Neuronal stem cell (in vitro differentiated cells): ENCODE measurements at regions not wholly inside any gene's neighbourhood (a gene's known extent, or its start where the extent isn't known, plus 50 kb on each side); places are given as distances from the start of the nearest gene placed in this dataset.

Experiments used
- DNase-seq: peaks from one replicate; pipeline ENCODE4 v3.0.0-alpha.2; 2013; ENCODE audit warnings: low spot score
- H2AFZ ChIP-seq: one replicate; pipeline ENCODE4 v1.6.1; 2013; ENCODE audit warnings: mild to moderate bottlenecking, low read length, inconsistent platforms
- H2AK5ac ChIP-seq: 2 replicates; pipeline ENCODE4 v1.6.1; 2013; ENCODE audit warnings: low read depth, mild to moderate bottlenecking, inconsistent platforms, low read length, moderate library complexity, mixed read lengths
- H2BK120ac ChIP-seq: 2 replicates; pipeline ENCODE4 v1.6.1; 2013; ENCODE audit warnings: low read depth, mild to moderate bottlenecking, inconsistent platforms, low read length, moderate library complexity, mixed read lengths
- H2BK12ac ChIP-seq: one replicate; pipeline ENCODE4 v1.6.1; 2013; ENCODE audit warnings: low read length, inconsistent platforms
- H2BK15ac ChIP-seq: 2 replicates; pipeline ENCODE4 v1.6.1; 2013; ENCODE audit warnings: mild to moderate bottlenecking, low read length, inconsistent platforms, mixed read lengths
- H2BK5ac ChIP-seq: one replicate; pipeline ENCODE4 v1.6.1; 2013; ENCODE audit warnings: inconsistent platforms, mild to moderate bottlenecking, low read length, moderate library complexity
- H3K14ac ChIP-seq: one replicate; pipeline ENCODE4 v1.6.1; 2013; ENCODE audit warnings: low read length, inconsistent platforms
- H3K18ac ChIP-seq: 2 replicates; pipeline ENCODE4 v1.6.1; 2013; ENCODE audit warnings: low read length, inconsistent platforms
- H3K23ac ChIP-seq: 2 replicates; pipeline ENCODE4 v1.6.1; 2013; ENCODE audit warnings: low read depth, mild to moderate bottlenecking, mixed read lengths, low read length, inconsistent platforms; ENCODE audit not compliant: poor library complexity
- H3K27ac ChIP-seq: replicated peaks from 3 replicates; pipeline ENCODE4 v1.5.1; 2013; ENCODE audit warnings: low read length, inconsistent platforms
- H3K27me3 ChIP-seq, 3 experiments: 2 replicates each; pipeline ENCODE4 v1.6.1; 2013; ENCODE audit warnings: low read length in 3 of 3, mild to moderate bottlenecking in 2 of 3, inconsistent platforms in 1 of 3, low read depth in 1 of 3, mixed read lengths in 1 of 3, moderate library complexity in 1 of 3; ENCODE audit not compliant: control insufficient read depth in 3 of 3, insufficient read depth in 3 of 3
- H3K36me3 ChIP-seq, 2 donors: replicated peaks in 1 of 2; 2 replicates each; pipeline ENCODE4 v1.6.1; 2013; ENCODE audit warnings: low read length in 2 of 2; ENCODE audit not compliant: control insufficient read depth in 2 of 2, insufficient read depth in 2 of 2
- H3K4ac ChIP-seq: 2 replicates; pipeline ENCODE4 v1.6.1; 2013; ENCODE audit warnings: inconsistent platforms, mild to moderate bottlenecking, low read length, moderate library complexity
- H3K4me1 ChIP-seq, 2 donors: 1 replicate in 1 of 2; 2 replicates in 1 of 2; pipeline ENCODE4 v1.6.1; 2013; ENCODE audit warnings: low read length in 2 of 2, low read depth in 1 of 2; ENCODE audit not compliant: control insufficient read depth in 2 of 2, insufficient read depth in 1 of 2
- H3K4me2 ChIP-seq: one replicate; pipeline ENCODE4 v1.6.1; 2013; ENCODE audit warnings: mild to moderate bottlenecking, low read length, inconsistent platforms; ENCODE audit not compliant: insufficient read depth, poor library complexity, severe bottlenecking
- H3K4me3 ChIP-seq, 2 donors: 2 replicates each; pipeline ENCODE4 v1.5.1; 2013; ENCODE audit warnings: low read length in 2 of 2, mild to moderate bottlenecking in 2 of 2, inconsistent platforms in 1 of 2, moderate library complexity in 1 of 2
- H3K79me1 ChIP-seq: one replicate; pipeline ENCODE4 v1.6.1; 2013; ENCODE audit warnings: low read depth, mild to moderate bottlenecking, inconsistent platforms, low read length, moderate library complexity
- H3K9ac ChIP-seq: one replicate; pipeline ENCODE4 v1.6.1; 2013; ENCODE audit warnings: mild to moderate bottlenecking, low read depth, low read length, inconsistent platforms; ENCODE audit not compliant: poor library complexity
- H3K9me3 ChIP-seq, 2 donors: replicated peaks in 1 of 2; 2 replicates each; pipeline versions ENCODE3 to v1.6.1; 2013; ENCODE audit warnings: low read length in 2 of 2, mild to moderate bottlenecking in 2 of 2, inconsistent platforms in 1 of 2, low read depth in 1 of 2, mixed read lengths in 1 of 2, moderate library complexity in 1 of 2; ENCODE audit not compliant: control insufficient read depth in 2 of 2, insufficient read depth in 1 of 2
- H4K8ac ChIP-seq: one replicate; pipeline ENCODE4 v1.6.1; 2013; ENCODE audit warnings: low read depth, mild to moderate bottlenecking, inconsistent platforms, low read length, moderate library complexity
- H4K91ac ChIP-seq: one replicate; pipeline ENCODE4 v1.6.1; 2013; ENCODE audit warnings: low read length, low read depth, mild to moderate bottlenecking, inconsistent platforms; ENCODE audit not compliant: poor library complexity
- WGBS, 2 donors: extraction: QIAGEN DNeasy Blood & Tissue Kit; methylation state at CpG; one replicate each; pipeline ENCODE4 v1.1.7; 2013; ENCODE audit warnings: missing lambda C conversion rate in 2 of 2, mixed read lengths in 1 of 2; ENCODE audit not compliant: insufficient read length in 2 of 2, insufficient replicate concordance in 1 of 2; ENCODE audit errors: extremely low coverage in 2 of 2; 5-methylcytosine and 5-hydroxymethylcytosine counted together

DNA sequence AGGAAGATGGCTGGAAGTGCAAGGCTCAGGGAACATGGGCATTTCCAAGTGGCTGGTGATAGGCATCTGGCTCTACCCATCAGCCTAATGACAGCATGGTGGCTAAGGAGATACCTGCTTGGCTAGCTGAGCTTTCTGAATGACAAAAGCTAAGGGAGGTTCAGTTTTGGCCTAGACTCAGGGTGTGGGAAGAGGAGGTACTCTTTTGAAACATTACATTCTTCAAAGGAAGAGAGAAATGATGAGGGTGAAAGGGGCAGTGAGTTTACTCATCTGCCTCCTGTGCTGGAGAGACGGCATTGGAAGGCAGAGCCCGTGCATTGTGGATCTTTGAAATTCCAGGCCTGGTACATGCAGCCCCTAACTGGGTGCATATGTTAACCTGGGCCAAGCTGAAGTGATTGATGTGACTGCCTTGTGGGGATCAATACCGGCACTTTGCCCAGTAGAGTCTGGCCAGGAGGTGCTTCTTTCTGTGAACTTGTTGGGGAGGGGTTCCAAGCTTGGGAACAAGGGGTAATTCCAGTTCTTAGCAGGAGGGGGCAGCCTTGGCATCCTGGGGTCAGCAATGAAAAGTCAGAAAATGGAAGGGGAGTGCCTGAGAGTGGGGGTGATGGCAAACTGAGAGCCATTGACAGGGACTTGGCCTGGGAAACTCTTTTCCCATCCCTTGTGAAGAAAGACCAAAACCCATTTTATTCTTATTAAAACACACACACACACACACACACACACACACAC lies 108.6 kb downstream of the ACER2 start:
- no peak overlapping the region for H3K27ac ChIP-seq
- no peak overlapping the region for H2BK120ac ChIP-seq
- no peak overlapping the region for H3K4ac ChIP-seq
- no peak overlapping the region for H2AK5ac ChIP-seq
- WGBS, 2 donors: no CpG with 5 or more reads among the region's 3 CpGs
- H3K79me1 ChIP-seq: no peaks in the 10 kb centered on the region
- H3K4me1 ChIP-seq: no peaks in the 10 kb centered on the region
- H2AFZ ChIP-seq: no peak overlapping the region
- H3K27me3 ChIP-seq: no peaks in the 10 kb centered on the region
- no peak overlapping the region for H2BK12ac ChIP-seq
- no peak overlapping the region for H4K91ac ChIP-seq
- no peak overlapping the region for H3K4me3 ChIP-seq
- no peak overlapping the region for H2BK5ac ChIP-seq
- DNase-seq: no peak
- peak overlapping the region; percentile 7 for H3K18ac ChIP-seq
- H3K9ac ChIP-seq: no peak overlapping the region
- no peak overlapping the region for H3K14ac ChIP-seq
- H3K36me3 ChIP-seq: no peaks in the 10 kb centered on the region
- no peaks in the 10 kb centered on the region for H3K9me3 ChIP-seq
- no peak overlapping the region for H3K4me2 ChIP-seq
- no peak overlapping the region for H4K8ac ChIP-seq
- H3K23ac ChIP-seq: no peak overlapping the region
- no peak overlapping the region for H2BK15ac ChIP-seq

DNA sequence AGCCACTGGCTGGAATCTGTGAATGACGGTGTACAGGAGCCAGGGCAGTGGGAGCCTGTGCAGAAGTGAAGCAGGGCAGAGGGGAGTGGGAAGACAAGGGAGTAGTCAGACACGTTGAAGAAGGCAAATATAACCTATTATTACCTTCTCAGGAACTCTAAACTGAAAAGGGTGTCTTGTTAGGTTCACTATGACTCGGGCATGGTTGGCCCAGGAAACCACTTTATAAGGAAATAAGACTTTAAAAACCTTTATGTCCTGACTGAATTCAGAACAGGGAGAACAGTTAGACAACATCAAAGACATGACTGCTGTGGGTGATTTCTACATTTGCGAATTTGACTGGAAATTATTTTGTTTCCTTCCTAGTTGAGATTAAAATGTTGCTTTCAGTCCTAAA lies 107.5 kb downstream of the ACER2 start:
- no peak for DNase-seq
- Histone ChIP-seq H3K23ac (no peak overlapping the region), H4K8ac (no peak overlapping the region), H3K14ac (no peak overlapping the region), H2AK5ac (no peak overlapping the region), H3K18ac (no peak overlapping the region), H3K9ac (no peak overlapping the region), H3K4ac (peak overlapping the region; percentile 43), H4K91ac (no peak overlapping the region), H2AFZ (no peak overlapping the region), H3K27me3 (peaks cover 0 to 3% (median 0%) of the 10 kb centered on the region in 3 experiments), H2BK15ac (no peak overlapping the region), H3K4me3 (no peak overlapping the region), H3K27ac (no peak overlapping the region), H2BK5ac (no peak overlapping the region), H2BK12ac (no peak overlapping the region), H2BK120ac (no peak overlapping the region), H3K4me1 (peaks cover 0 to 1% of the 10 kb centered on the region in 2 donors), H3K36me3 (no peaks in the 10 kb centered on the region), H3K79me1 (no peaks in the 10 kb centered on the region), H3K4me2 (no peak overlapping the region), H3K9me3 (no peaks in the 10 kb centered on the region)
- no CpG with 5 or more reads among the region's 4 CpGs for WGBS, 2 donors

DNA sequence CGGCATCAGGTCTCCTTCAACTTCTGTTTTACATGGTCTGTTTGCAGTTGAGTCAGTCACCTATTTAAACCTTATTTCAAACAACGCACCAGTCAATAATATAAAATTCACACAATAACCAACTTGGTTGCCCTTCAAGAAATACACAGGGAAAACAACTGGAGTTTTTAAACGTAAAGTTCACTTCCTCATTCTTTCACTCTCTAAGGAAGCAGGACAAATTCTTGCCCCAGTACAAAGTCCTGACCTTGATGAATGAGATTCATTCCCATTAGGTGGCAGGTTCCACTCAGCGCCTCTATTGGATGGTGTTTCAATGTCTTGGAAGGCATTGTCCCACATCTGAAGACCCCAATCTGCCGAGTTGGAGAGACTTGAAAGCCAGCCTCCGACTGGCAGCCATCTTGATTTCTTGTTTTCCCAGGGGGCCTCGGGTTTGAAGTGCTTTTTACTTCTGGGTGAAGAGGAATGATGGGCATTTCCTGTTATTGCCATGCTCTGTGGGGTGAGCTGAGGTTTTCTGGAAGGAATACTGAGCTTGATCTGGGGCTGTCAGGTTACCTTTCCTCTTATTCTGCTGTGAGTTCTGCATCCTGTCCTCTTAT lies 105.0 kb downstream of the ACER2 start:
- Histone ChIP-seq H2AK5ac (no peak overlapping the region), H2BK15ac (no peak overlapping the region), H3K4me3 (no peak overlapping the region), H2AFZ (peak overlapping the region; percentile 84), H3K27me3 (peaks cover 0 to 3% (median 0%) of the 10 kb centered on the region in 3 experiments), H3K36me3 (no peaks in the 10 kb centered on the region), H3K27ac (no peak overlapping the region), H3K18ac (no peak overlapping the region), H3K23ac (no peak overlapping the region), H4K8ac (no peak overlapping the region), H3K4me1 (peaks cover 0 to 1% of the 10 kb centered on the region in 2 donors), H2BK120ac (no peak overlapping the region), H2BK5ac (no peak overlapping the region), H3K4me2 (no peak overlapping the region), H3K14ac (no peak overlapping the region), H3K79me1 (no peaks in the 10 kb centered on the region), H3K4ac (no peak overlapping the region), H4K91ac (no peak overlapping the region), H3K9ac (no peak overlapping the region), H3K9me3 (no peaks in the 10 kb centered on the region), H2BK12ac (no peak overlapping the region)
- no CpG with 5 or more reads among the region's 7 CpGs for WGBS, 2 donors
- DNase-seq: no peak

DNA sequence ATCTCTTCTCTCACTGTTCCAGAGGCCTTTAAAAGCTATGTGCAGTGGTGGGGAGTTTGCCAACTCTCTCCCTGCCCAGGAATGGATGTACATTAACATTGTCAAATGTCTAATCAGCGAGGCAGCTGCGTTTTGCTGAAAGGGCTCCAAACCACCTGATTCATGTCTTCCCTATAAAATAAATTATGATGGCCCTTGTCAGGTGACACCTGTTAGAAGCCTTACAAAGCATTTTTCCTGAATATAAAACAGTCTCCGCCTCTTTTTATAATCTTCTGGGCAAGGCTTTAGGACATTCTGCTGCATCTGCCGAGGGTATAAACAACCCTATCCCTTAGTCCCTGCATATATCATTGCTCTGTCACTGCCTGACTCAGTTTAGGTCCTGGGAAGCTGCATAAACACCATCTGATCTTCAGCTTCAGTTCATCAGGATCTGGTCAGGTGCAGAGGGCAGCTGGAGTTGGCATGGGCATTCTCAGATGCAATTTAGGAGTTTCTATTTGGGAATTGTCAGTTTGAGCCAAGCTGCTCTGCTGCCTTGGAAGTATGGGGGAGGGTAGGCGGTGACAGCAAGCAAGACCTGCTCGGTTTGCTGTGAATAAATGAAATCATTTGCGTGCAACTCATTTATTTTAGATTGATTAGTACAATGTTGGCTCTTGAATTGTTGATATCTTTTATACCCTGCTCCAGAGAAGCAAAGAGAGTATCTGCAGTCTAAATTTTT lies 103.5 kb downstream of the ACER2 start:
- Histone ChIP-seq H3K27me3 (peaks cover 0 to 3% (median 0%) of the 10 kb centered on the region in 3 experiments), H2BK15ac (no peak overlapping the region), H3K9me3 (no peaks in the 10 kb centered on the region), H3K9ac (no peak overlapping the region), H2BK120ac (no peak overlapping the region), H2AFZ (no peak overlapping the region), H4K91ac (no peak overlapping the region), H3K4me2 (no peak overlapping the region), H3K79me1 (no peaks in the 10 kb centered on the region), H3K14ac (no peak overlapping the region), H2AK5ac (no peak overlapping the region), H3K4ac (no peak overlapping the region), H3K4me3 (no peak overlapping the region), H3K23ac (no peak overlapping the region), H2BK12ac (no peak overlapping the region), H2BK5ac (no peak overlapping the region), H4K8ac (no peak overlapping the region), H3K4me1 (peaks cover 0 to 1% of the 10 kb centered on the region in 2 donors), H3K18ac (no peak overlapping the region), H3K36me3 (no peaks in the 10 kb centered on the region), H3K27ac (no peak overlapping the region)
- no CpG with 5 or more reads among the region's 7 CpGs for WGBS, 2 donors
- DNase-seq: no peak
